ENCODE measurements at regions not wholly inside any gene's neighbourhood (a gene's known extent, or its start where the extent isn't known, plus 50 kb on each side); places are given as distances from the start of the nearest gene placed in this dataset.

DNA sequence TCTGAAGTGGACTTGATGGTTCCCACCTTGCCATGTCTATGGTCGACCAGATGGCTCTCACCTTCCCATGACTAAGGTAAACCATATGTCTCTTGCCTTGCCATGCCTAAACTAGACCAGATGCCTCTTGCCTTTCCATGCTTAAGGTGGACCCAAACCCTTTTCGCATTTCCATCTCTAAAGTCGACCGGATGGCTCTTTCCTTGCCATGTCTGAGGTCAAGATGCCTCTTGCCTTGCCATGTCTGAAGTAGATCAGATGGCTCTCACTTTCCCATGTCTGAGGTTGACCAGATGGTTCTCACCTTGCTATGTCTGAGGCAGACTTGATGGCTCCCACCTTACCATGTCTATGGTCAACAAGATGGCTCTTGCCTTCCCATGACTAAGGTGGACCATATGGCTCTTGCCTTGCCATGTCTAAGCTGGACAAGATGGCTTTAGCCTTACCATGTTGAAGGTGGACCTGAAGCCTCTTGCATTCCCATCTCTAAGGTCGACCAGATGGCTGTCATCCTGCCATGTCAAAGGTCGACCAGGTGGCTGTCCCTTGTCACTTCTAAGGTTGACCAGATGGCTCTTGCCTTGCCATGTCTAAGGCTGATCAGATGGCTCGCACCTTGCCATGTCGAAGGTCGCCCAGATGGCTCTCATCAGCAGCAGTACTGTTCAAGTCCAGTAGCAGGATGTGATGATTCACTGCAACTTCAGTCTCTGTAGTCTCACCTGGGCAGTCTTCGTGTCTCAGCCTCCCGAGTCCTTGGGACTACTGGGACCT, 1439.4 kb downstream of the UQCRFS1 start:
- no peak for DNase-seq (ENCODE audit: low read depth)

DNA sequence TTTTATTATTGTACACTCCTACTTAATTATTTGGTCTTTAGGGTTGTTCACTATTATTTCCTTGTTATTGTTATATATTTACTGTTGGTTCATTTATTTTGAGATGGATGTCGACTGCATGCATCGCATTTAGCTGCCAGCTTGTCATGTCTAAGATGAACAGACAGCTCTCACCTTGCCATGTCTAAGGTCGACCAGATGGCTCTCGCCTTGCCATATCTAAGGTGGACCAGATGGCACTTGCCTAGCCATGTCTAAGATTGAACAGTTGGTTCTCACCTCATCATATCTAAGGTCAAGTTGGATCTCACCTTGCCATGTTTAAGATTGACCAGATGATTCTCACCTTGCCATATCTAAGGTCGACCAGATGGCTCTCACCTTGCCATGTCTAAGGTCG, 1440.9 kb downstream of the UQCRFS1 start:
- no peak for DNase-seq (ENCODE audit: low read depth)

DNA sequence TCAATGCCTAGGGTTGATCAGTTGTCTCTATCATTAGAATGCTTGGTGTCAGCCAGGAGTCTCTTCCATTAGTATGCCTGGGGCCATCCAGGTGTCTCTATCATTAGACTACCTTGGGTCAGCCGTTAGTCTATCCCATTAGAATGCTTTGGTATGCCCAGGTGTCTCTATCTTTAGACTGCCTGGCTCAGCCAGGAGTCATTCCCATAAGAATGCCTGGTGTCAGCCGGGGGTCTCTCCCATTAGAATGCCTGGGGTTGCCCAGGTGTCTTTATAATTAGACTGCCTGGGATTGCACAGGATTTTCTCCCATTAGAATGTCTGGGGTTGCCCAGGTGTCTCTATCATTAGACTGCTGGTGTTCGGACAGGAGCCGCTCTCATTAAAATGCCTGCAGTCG, 1442.9 kb downstream of the UQCRFS1 start:
- DNase-seq (ENCODE audit: low read depth) = no peak

DNA sequence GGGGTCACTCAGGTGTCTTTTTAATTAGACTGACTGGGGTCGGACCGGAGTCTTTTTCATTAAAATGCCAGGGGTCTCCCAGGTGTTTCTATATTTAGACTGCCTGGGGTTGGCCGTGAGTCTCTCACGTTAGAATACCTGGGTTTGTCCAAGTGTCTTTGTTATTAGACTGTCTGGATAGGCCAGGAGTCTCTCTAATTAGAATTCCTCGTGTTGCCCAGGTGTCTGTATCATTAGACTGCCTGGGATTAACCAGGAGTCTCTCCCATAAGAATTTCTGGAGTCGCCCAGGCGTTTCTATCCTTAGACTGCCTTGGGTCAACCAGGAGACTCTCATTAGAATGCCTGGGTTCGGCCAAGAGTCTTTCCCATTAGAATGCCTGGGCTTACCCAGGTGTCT, 1445.7 kb downstream of the UQCRFS1 start:
- no peak for DNase-seq (ENCODE audit: low read depth)

DNA sequence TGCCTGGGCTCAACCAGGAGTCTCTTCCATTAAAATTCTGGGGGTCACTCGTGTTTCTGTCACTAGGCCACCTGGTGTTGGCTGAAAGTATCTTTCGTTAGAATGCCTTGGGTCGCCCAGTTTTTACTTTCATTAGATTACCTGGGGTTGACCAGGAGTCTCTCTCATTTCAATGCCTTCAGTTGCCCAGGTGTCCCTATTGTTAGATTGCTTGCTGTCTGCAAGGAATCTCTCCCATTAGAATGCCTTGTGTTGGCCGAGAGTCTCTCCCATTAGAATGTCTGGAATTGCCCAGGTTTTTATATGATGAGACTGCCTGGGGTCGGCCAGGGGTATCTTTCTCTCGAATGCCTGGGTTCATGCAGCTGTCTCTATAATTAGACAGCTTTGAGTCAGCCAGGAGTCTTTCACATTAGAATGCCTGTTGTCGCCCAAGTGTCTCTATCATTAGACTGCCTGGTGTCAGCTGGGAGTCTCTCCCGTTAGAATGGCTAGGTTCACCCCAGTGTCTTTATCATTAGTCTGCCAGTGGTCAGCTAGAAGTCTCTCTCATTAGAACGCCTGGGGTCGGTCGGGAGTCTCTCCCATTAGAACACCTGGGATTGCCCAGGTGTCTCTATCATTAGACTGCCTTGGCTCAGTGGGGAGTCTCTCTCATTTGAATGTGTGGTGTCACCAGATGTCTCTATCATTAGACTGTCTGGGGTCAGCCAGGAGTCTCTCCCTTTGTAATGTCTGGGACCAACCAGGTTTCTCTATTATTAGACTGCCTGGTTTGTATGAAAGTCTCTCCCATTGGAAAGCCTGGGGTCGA, 1446.8 kb downstream of the UQCRFS1 start:
- DNase-seq (ENCODE audit: low read depth) = no peak

DNA sequence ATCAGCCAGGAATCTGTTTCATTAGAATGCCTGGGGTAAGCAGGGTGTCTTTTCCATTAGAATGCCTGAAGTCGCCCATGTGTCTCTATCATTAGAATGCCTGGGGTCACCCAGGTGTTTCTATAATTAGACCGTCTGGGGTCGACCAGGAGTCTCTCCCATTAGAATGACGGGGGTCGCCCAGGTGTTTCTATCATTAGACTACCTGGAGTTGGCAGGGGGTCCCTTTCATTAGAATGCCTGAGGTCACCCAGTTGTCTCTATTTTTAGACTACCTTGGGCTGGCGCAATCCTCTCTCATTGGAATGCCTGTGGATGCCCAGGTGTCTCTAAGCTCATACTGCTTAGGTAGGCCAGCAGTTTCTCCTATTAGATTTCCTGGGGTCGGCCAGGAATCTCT, 1447.6 kb downstream of the UQCRFS1 start:
- DNase-seq (ENCODE audit: low read depth) = no peak

DNA sequence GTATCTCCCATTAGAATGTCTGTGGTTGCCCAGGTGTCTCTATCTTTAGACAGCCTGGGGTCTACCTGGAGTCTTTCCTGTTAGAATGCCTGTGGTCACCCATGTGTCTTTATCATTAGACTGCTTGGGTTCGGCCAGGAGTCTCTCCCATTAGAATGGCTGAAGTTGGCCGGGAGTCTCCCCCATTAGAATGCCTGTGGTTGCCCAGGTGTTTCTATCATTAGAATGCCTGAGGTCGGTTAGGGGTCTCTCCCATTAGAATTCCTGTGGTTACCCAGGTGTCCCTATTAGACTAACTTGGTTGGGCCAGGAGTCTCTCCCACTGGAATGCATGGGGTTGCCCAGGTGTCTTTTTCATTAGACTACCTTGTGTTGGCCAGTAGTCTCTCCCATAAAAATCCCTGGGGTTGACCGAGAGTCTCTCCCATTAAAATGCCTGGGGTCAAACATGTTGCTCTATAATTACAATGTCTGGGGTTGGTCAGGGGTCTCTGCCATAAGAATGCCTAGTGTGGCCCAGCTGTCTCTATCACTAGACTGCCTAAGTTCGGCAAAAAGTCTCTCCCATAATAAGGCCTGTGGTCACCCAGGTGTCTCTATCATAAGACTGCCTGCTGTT, 1448.7 kb downstream of the UQCRFS1 start:
- no peak for DNase-seq (ENCODE audit: low read depth)

DNA sequence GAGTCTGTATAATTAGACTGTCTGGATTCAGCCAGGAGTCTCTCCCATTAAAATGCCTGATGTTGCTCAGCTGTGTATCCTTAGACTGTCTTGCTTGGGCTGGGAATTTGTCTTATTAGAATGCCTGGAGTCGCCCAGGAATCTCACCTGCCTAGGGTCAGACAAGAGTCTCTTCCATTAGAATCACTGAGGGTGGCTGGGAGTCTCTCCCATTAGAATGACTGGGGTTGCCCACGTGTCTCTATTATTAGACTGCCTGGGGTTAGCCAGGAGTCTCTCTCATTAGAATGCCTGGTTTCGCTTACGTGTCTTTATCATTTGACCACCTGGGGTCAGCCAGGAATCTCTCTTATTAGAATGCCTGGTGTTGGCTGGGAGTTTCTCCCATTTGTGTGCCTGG, 1450.0 kb downstream of the UQCRFS1 start:
- no peak for DNase-seq (ENCODE audit: low read depth)

DNA sequence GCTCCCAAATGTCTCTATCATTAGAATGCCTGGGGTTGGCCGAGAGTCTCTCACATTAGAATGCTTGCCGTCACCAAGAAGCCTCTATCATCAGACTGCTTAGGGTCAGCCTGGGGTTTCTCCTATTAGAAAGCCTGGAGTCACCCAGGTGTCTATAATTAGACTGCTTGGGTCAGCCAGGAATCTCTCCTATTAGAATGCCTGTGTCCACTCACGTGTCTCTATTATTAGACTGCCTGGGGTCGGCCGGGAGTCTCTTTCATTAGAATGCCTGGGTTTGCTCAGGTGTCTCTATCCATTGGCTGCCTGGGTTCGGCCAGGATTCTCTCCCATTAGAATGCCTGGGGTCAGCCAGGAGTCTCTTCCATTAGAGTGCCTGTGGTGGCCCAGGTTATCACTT, 1453.1 kb downstream of the UQCRFS1 start:
- DNase-seq (ENCODE audit: low read depth) = no peak

DNA sequence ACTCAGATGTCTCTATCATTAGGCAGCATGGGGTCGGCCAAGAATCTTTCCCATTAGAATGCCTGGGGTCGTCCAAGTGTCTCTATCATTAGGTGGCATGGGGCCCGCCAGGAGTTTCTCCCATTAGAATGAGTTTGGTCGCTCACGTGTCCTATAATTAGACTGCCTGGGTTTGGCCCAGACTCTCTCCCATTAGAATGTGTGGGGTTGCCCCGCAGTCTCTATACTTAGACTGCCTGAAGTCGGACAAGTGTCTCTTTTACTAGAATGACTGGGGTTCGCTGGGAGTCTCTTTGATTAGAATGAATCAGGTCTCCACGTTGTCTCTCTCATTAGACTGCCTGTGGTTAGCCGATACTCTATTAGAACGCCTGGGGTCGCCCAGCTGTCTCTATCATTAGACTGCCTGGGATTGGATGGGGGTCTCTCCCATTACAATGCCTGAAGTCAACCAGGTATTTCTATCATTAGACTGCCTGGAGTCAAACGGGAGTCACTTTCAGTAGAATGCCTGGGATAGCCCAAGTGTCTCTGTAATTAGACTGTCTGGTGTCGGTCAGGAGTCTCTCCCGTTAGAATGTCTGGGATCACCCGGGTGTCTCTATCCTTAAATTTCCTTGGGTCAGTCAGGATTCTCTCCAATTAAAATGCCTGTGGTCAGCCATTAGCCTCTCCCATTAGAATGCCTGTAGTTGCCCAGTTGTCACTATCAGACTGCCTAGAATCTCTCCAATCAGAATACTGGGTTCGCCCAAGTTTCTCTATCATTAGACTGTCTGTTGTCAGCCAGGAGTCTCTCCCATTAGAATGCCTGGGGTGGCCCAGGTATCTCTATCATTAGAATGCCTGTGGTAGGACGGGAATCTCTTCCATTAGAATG, 1454.1 kb downstream of the UQCRFS1 start:
- DNase-seq (ENCODE audit: low read depth) = no peak

DNA sequence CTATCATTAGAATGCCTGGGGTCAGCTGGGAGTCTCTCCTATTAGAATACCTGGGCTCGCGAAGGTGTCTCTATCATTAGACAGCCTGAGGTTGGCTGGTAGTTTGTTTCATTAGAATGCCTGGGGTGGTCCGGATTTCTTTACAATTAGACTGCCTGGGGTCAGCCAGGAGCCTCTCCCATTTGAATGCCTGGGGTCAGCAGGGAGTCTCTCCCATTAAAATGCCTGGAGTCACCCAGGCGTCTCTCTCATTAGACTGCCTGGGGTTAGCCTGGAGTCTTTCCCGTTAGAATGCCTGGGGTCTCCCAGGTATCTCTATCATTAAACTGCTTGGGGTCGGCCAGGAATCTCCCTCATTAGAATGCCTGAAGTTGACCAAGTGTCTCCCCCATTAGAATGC, 1458.3 kb downstream of the UQCRFS1 start:
- DNase-seq (ENCODE audit: low read depth) = no peak

DNA sequence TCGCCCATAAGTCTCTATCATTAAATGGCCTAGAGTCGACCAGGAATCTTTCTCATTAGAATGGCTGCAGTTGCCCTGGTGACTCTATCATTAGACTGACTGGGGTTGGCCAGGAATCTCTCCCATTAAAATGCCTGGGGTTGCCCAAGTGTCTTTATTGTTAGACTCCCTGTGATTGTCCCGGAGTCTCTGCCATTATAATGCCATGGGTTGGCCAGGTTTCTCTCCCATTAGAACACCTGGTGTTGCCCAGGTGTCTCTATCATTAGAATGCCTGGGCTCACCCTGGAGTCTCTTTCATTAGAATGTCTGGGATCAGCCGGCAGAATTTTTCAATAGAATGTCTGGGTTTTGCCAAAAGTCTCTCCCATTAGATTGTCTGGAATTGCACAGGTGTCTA, 1459.3 kb downstream of the UQCRFS1 start:
- no peak for DNase-seq (ENCODE audit: low read depth)

DNA sequence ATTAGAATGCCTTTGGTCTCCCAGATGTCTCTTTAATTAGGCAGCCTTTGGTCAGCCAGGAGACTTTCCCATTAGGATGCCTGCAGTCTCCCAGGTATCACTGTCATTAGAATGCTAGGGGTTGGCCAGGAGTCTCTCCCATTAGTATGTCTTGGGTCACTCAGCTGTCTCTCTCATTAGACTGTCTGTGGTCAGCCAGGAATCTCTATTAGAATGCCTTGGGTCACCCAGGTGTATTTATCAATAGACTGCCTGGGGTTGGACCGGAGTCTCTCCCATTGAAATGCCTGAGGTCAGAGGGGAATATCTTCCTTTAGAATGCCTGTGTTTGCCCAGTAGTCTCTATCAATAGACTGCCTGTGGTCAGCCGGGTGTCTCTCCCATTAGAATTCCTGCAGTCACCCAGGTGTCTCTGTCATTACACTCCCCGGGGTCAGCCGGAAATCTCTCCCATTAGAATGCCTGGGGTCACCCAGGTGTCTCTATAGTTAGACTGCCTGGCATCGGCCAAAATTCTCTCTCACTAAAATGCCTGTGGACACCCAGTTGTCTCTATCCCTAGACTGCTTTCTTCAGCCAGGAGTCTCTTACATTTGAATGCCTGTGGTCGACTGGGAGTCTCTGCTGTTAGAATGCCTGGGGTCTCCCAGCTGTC, 1460.3 kb downstream of the UQCRFS1 start:
- DNase-seq (ENCODE audit: low read depth) = no peak

DNA sequence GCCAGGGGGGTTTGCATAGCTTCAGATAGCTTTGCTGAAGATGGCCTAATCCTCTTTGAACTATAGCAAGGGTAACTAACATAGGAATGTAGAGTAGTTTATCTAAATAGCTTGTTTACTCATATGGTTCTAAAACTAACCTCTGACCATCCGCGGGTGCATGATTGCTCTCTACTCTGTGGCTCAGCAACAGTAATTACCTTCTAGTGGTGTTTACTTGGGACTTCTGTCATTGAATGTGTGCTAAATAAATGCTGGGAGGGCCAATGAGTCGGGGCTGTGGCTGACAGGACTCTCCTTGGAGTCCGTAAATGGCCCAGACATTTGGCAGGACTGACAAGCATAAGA, 1461.9 kb downstream of the UQCRFS1 start:
- DNase-seq (ENCODE audit: low read depth) = no peak

DNA sequence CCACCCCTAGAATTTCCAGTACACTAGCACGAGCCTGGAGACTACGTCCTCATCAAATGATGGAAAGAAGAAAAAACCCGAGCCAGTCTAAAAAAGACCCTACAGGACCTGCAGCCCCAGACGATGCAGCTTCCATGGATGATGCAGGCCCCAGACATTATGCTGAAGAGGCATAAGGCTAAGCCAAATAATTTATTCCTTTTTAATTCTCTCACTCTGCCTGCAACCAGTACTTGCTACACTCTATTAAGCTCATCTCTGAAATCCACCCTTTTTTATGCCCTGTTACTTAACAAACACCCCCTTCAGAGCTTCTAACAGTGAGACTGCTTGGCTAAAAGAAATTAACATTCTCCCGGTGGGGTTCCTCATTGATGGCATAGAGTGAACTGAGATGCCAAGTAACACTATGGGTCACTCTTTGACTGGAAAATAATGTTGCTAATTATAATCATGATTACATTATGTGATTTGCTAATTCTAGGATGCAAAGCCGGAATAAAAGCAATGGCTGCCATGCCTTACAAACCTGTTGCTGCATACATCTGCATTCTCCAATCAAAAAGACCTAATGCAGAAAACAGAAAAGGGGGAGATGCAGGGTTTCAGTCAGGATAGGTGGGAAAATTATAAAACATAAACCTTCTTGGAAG, 1462.4 kb downstream of the UQCRFS1 start:
- DNase-seq (ENCODE audit: low read depth) = no peak

DNA sequence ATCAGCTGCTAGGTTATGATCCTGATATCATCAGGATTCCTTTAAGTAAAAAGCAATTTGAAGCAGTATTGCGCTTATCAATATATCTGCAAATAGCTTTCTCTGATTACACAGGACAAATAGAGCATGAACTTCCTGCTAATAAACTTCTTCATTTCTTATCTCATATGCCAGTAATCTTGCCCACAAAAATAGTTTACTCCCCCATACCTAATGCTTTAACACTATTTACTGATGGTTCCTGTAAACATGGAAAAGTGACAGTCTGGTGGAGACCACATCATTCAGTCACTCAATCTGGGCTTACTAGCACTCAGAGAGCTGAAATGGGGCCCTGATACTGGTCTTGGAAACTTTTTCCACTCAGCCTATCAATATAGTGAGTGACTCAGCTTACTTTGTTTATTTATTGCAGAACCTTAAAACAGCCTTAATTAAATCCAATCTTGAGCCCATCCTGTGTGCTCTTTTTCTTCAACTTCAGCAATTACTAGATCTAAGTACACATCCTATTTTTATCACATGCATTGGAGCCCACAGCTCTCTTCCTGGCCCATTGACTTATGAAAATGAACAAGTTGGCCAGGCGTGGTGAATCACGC, 1464.3 kb downstream of the UQCRFS1 start:
- DNase-seq (ENCODE audit: low read depth) = no peak

DNA sequence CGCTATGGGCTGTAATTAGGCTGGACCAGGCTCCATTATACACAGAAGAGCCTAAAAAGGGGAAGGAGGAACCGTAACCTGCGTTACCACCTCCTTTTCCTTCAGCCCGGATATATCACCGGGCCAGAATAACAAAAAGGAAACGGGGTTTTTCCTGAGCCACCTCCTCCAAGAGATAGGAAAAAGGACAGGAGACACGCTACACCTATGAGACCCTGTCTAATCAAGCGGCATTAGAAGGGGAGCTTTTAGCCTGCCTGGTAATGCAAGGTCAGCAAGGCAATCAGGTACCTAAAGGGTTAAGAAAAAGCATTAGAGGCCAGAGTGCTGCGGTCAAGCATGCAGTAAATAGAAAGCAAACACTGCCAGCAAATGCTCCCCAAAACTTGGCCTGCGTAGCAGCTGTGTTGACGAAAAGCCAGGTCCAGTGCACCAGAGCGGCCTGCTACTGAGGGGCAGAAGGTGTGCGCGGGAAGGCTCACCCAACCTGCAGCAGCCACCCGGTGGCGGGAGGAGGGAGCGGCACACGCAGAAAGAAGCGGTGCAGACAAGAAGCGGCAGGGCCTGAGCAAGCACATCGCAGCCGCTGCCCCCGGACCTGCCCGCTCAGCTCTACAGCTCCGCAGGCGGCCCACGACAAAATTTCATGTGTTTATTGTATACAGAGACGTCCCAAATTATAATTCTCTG, 1466.1 kb downstream of the UQCRFS1 start:
- DNase-seq (ENCODE audit: low read depth) = no peak

DNA sequence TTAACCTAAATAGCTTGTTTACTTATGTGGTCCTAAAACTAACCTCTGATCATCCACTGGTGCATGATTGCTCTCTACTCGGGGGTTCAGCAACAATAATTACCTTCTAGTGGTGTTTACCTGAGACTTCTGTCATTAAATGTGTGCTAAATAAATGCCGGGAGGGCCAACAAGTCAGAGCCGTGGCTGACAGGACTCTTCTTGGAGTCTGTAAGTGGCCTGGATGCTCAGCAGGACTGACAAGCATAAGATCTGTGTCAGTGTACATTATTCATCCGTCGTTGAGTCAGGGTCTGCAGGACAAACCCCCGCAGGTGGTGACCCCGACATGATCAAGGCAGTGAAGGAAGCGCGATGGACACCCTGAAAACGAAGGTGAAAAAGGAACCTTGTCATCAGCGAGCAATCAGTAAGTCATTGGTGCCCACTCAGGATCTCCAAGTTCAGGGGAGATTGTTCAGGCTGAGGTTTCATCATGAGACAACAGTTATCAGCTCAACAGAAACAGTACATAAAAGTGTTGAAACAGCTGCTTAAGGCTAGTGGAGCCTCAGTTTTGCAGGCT, 1466.9 kb downstream of the UQCRFS1 start:
- DNase-seq (ENCODE audit: low read depth) = no peak

DNA sequence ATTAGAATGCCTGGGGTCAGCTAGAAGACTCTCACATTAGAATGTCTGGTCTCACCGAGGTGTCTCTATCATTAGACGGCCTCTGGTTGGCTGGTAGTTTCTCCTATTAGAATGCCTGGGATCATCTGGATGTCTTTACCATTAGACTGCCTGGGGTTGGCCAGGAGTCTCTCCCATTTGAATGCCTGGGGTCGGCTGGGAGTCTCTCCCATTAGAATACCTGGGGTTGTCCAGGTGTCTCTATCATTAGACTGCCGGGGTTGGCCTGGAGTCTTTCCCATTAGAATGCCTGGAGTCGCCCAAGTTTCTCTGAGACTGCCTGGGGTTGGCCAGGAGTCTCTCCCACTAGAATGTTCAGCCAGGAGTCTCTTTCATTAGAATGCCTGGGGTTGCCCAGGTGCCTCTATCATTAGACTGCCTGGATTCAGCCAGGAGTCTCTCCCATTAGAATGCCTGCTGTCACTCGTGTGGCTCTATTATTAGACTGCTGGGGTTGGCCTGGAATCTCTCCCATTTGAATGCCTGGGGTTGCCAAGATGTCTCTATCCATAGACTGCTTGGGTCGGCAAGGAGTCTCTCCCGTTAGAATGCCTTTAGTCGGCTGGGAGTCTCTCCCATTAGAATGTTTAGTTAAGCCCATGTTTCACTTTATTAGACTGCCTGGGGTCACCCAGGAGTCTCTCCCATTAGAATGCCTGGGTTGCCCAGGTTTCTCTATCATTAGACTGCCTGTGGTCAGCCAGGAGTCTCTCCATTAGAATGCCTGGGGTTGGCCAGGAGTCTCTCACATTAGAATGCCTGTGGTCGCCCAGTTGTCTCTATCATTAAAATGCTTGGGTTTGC, 1467.8 kb downstream of the UQCRFS1 start:
- no peak for DNase-seq (ENCODE audit: low read depth)
